Psoas muscle (tissue), 7 donors: ENCODE measurements at regions not wholly inside any gene's neighbourhood (a gene's known extent, or its start where the extent isn't known, plus 50 kb on each side); places are given as distances from the start of the nearest gene placed in this dataset.

ENCODE experiments used
- ATAC-seq, 4 donors: fragments of 200-7000 bp; cut with Tn5 transposase; one replicate each; pipeline ENCODE4 v1.9.1; 2020; ENCODE audit warnings: moderate library complexity in 3 of 4, mild to moderate bottlenecking in 2 of 4
- DNase-seq, 2 donors: peaks; one replicate each; pipeline ENCODE4 v3.0.0-alpha.2; 2020
- H3K27ac ChIP-seq: fragments of 200-600 bp; one replicate; pipeline ENCODE4 v1.8.0; 2022
- H3K27me3 ChIP-seq, 3 donors: fragments of 200-600 bp in 1 of 3; one replicate each; pipeline versions ENCODE4 v1.6.1 to v1.8.0; 2013 to 2022; ENCODE audit warnings: low read length in 2 of 3, mild to moderate bottlenecking in 2 of 3, moderate library complexity in 1 of 3; ENCODE audit not compliant: insufficient read depth in 3 of 3
- H3K36me3 ChIP-seq, 2 donors: fragments of 200-600 bp in 1 of 2; one replicate each; pipeline versions ENCODE4 v1.6.1 to v1.8.0; 2013 to 2022; ENCODE audit warnings: low read depth in 1 of 2, mild to moderate bottlenecking in 1 of 2, moderate library complexity in 1 of 2; ENCODE audit not compliant: insufficient read depth in 1 of 2
- H3K4me1 ChIP-seq: fragments of 200-600 bp; one replicate; pipeline ENCODE4 v1.8.0; 2022
- H3K4me3 ChIP-seq: fragments of 200-600 bp; one replicate; pipeline ENCODE4 v1.8.0; 2022; ENCODE audit warnings: mild to moderate bottlenecking
- H3K9me3 ChIP-seq: fragments of 200-600 bp; one replicate; pipeline ENCODE4 v1.8.0; 2022
- CTCF ChIP-seq: fragments of 200-600 bp; IDR thresholded peaks from one replicate; pipeline ENCODE4 v1.8.0; 2022; ENCODE audit warnings: antibody characterized with exemption
- WGBS, 3 donors: extraction: QIAGEN DNeasy Blood & Tissue Kit; methylation state at CpG; one replicate each; pipeline versions ENCODE4 v1.1.6 to v1.1.7; 2013; 5-methylcytosine and 5-hydroxymethylcytosine counted together
- intact Hi-C, 2 donors: fragments of 100-400 bp; cut with DNase I; formaldehyde crosslinking; loops; one replicate each; pipeline versions ENCODE4 v1.11.0 to v1.14.2; 2022
- donor health status: healthy with polysubstance abuse.
- donor health status: DM: no; HTN: no; CAD: no; lungs with moderate emphysema.
- donor health status: Bipolar disorder and iron deficiency.
- donor health status: healthy.
- donor health status: DM: yes; HTN: yes; CAD: no.
- donor health status: DM: no; HTN: no; CAD: no.
- donor health status: DM: yes; HTN: yes; CAD: no.

- Histone ChIP-seq H3K36me3 (no peaks in the 10 kb centered on the region), H3K4me1 (no peaks in the 10 kb centered on the region), H3K9me3 (no peaks in the 10 kb centered on the region), H3K27me3 (no peaks in the 10 kb centered on the region), H3K4me3 (no peak overlapping the region), H3K27ac (no peak overlapping the region)
- intact Hi-C loops, result no loop called here
- TF ChIP-seq CTCF, result no peak
- no peak for ATAC-seq
- DNase-seq, result no peak
Observed at GRCh38 chr5:23257656-23258055, 249.8 kb upstream of the PRDM9 start.

- Histone ChIP-seq H3K4me1 (no peaks in the 10 kb centered on the region), H3K27ac (no peak overlapping the region), H3K4me3 (no peak overlapping the region), H3K36me3 (no peaks in the 10 kb centered on the region), H3K27me3 (no peaks in the 10 kb centered on the region), H3K9me3 (no peaks in the 10 kb centered on the region)
- intact Hi-C loops, result no loop called here
- DNase-seq (no peak), ATAC-seq (no peak)
- TF ChIP-seq CTCF, result no peak
- 88 to 97% (median 92%) methylated on average over 1 of the region's 1 CpG for WGBS, 3 donors
Observed at GRCh38 chr5:23253621-23254198, 253.7 kb upstream of the PRDM9 start.

GRCh38 chr5:23242891-23243290, 264.5 kb upstream of the PRDM9 start:
- no peaks in the 10 kb centered on the region for H3K27me3 ChIP-seq
- ATAC-seq, result no peak
- H3K4me3 ChIP-seq, result no peak overlapping the region
- no peaks in the 10 kb centered on the region for H3K36me3 ChIP-seq
- H3K4me1 ChIP-seq, result no peaks in the 10 kb centered on the region
- DNase-seq, result no peak
- no peaks in the 10 kb centered on the region for H3K9me3 ChIP-seq
- intact Hi-C loops, result no loop called here
- TF ChIP-seq CTCF, result no peak
- 78 to 96% (median 84%) methylated on average over 2 of the region's 2 CpGs for WGBS, 3 donors
- no peak overlapping the region for H3K27ac ChIP-seq

- no peaks in the 10 kb centered on the region for H3K36me3 ChIP-seq
- DNase-seq, result no peak
- no peaks in the 10 kb centered on the region for H3K4me1 ChIP-seq
- H3K4me3 ChIP-seq, result no peak overlapping the region
- no peaks in the 10 kb centered on the region for H3K27me3 ChIP-seq
- no peaks in the 10 kb centered on the region for H3K9me3 ChIP-seq
- 80 to 92% (median 85%) methylated on average over 1 of the region's 1 CpG for WGBS, 3 donors
- no peak overlapping the region for H3K27ac ChIP-seq
- TF ChIP-seq CTCF, result no peak
- ATAC-seq, result no peak
- intact Hi-C loops, result no loop called here
Observed at GRCh38 chr5:23235246-23235645, 272.2 kb upstream of the PRDM9 start.

GRCh38 chr5:23234197-23234596, 273.2 kb upstream of the PRDM9 start:
- no peak overlapping the region for H3K27ac ChIP-seq
- H3K4me1 ChIP-seq, result no peaks in the 10 kb centered on the region
- H3K9me3 ChIP-seq, result no peaks in the 10 kb centered on the region
- no peaks in the 10 kb centered on the region for H3K27me3 ChIP-seq
- DNase-seq, result no peak
- no peak for TF ChIP-seq CTCF
- no peak overlapping the region for H3K4me3 ChIP-seq
- intact Hi-C loops, result no loop called here
- ATAC-seq, result no peak
- 67 to 76% (median 70%) methylated on average over 4 of the region's 4 CpGs for WGBS, 3 donors
- H3K36me3 ChIP-seq, result no peaks in the 10 kb centered on the region
